ENCODE measurements at regions not wholly inside any gene's neighbourhood (a gene's known extent, or its start where the extent isn't known, plus 50 kb on each side); places are given as distances from the start of the nearest gene placed in this dataset.

GRCh38 chr9:4404156-4404555 is 86.1 kb upstream of the SLC1A1 start:
- no peak overlapping the region for H3K4me3 Mint-ChIP-seq
- peaks cover 3% of the 10 kb centered on the region for H3K36me3 Mint-ChIP-seq (ENCODE audit: insufficient read depth)
- H3K27me3 Mint-ChIP-seq (ENCODE audit: low read depth): no peaks in the 10 kb centered on the region
- no peak for ATAC-seq
- peaks cover 21% of the 10 kb centered on the region for H3K9me3 Mint-ChIP-seq
- DNase-seq: no peak
- H3K4me1 Mint-ChIP-seq (ENCODE audit: low read depth): no peaks in the 10 kb centered on the region

GRCh38 chr9:4402501-4402900 is 87.8 kb upstream of the SLC1A1 start:
- no peaks in the 10 kb centered on the region for H3K27me3 Mint-ChIP-seq (ENCODE audit: low read depth)
- H3K9me3 Mint-ChIP-seq: peaks cover 18% of the 10 kb centered on the region
- no peaks in the 10 kb centered on the region for H3K4me1 Mint-ChIP-seq (ENCODE audit: low read depth)
- H3K36me3 Mint-ChIP-seq (ENCODE audit: insufficient read depth): peaks cover 3% of the 10 kb centered on the region
- H3K4me3 Mint-ChIP-seq: no peak overlapping the region
- ATAC-seq (no peak), DNase-seq (no peak)

- Mint-ChIP-seq H3K4me3 (no peak overlapping the region), H3K27me3 (ENCODE audit: low read depth) (peaks cover 3% of the 10 kb centered on the region), H3K9me3 (peaks cover 18% of the 10 kb centered on the region), H3K36me3 (ENCODE audit: insufficient read depth) (peaks cover 3% of the 10 kb centered on the region), H3K4me1 (ENCODE audit: low read depth) (no peaks in the 10 kb centered on the region)
- no peak for DNase-seq
- no peak for ATAC-seq
Observed at GRCh38 chr9:4400731-4401130, 89.5 kb upstream of the SLC1A1 start.

GRCh38 chr9:4397917-4398316 is 92.4 kb upstream of the SLC1A1 start:
- Mint-ChIP-seq H3K36me3 (ENCODE audit: insufficient read depth) (peaks cover 3% of the 10 kb centered on the region), H3K4me3 (no peak overlapping the region), H3K27me3 (ENCODE audit: low read depth) (peaks cover 3% of the 10 kb centered on the region), H3K9me3 (peaks cover 9% of the 10 kb centered on the region), H3K4me1 (ENCODE audit: low read depth) (no peaks in the 10 kb centered on the region)
- DNase-seq: no peak
- no peak for ATAC-seq

GRCh38 chr9:4393806-4394523 is 94.1 kb upstream of the GLIS3 start:
- Mint-ChIP-seq H3K27me3 (ENCODE audit: low read depth) (peaks cover 3% of the 10 kb centered on the region), H3K4me1 (ENCODE audit: low read depth) (no peaks in the 10 kb centered on the region), H3K9me3 (no peaks in the 10 kb centered on the region), H3K36me3 (ENCODE audit: insufficient read depth) (no peaks in the 10 kb centered on the region), H3K4me3 (no peak overlapping the region)
- no peak for ATAC-seq
- DNase-seq: no peak

GRCh38 chr9:4389755-4390154 is 89.9 kb upstream of the GLIS3 start:
- Mint-ChIP-seq H3K36me3 (ENCODE audit: insufficient read depth) (no peaks in the 10 kb centered on the region), H3K4me3 (no peak overlapping the region), H3K9me3 (no peaks in the 10 kb centered on the region), H3K4me1 (ENCODE audit: low read depth) (no peaks in the 10 kb centered on the region), H3K27me3 (ENCODE audit: low read depth) (no peaks in the 10 kb centered on the region)
- DNase-seq (no peak), ATAC-seq (no peak)

- Mint-ChIP-seq H3K27me3 (ENCODE audit: low read depth) (no peaks in the 10 kb centered on the region), H3K4me1 (ENCODE audit: low read depth) (no peaks in the 10 kb centered on the region), H3K9me3 (no peaks in the 10 kb centered on the region), H3K4me3 (no peak overlapping the region), H3K36me3 (ENCODE audit: insufficient read depth) (no peaks in the 10 kb centered on the region)
- ATAC-seq (no peak), DNase-seq (no peak)
Observed at GRCh38 chr9:4389003-4389402, 89.1 kb upstream of the GLIS3 start.

- DNase-seq (no peak), ATAC-seq (no peak)
- Mint-ChIP-seq H3K4me3 (no peak overlapping the region), H3K36me3 (ENCODE audit: insufficient read depth) (no peaks in the 10 kb centered on the region), H3K27me3 (ENCODE audit: low read depth) (no peaks in the 10 kb centered on the region), H3K9me3 (no peaks in the 10 kb centered on the region), H3K4me1 (ENCODE audit: low read depth) (no peaks in the 10 kb centered on the region)
Observed at GRCh38 chr9:4386819-4387218, 87.0 kb upstream of the GLIS3 start.

- no peaks in the 10 kb centered on the region for H3K36me3 Mint-ChIP-seq (ENCODE audit: insufficient read depth)
- peaks cover 2% of the 10 kb centered on the region for H3K27me3 Mint-ChIP-seq (ENCODE audit: low read depth)
- ATAC-seq (no peak), DNase-seq (no peak)
- no peaks in the 10 kb centered on the region for H3K9me3 Mint-ChIP-seq
- H3K4me3 Mint-ChIP-seq: no peak overlapping the region
- no peaks in the 10 kb centered on the region for H3K4me1 Mint-ChIP-seq (ENCODE audit: low read depth)
Observed at GRCh38 chr9:4384750-4385149, 84.9 kb upstream of the GLIS3 start.

GRCh38 chr9:4382722-4383317 is 83.0 kb upstream of the GLIS3 start:
- H3K4me3 Mint-ChIP-seq: no peak overlapping the region
- no peaks in the 10 kb centered on the region for H3K9me3 Mint-ChIP-seq
- no peaks in the 10 kb centered on the region for H3K4me1 Mint-ChIP-seq (ENCODE audit: low read depth)
- peaks cover 2% of the 10 kb centered on the region for H3K27me3 Mint-ChIP-seq (ENCODE audit: low read depth)
- ATAC-seq (no peak), DNase-seq (no peak)
- no peaks in the 10 kb centered on the region for H3K36me3 Mint-ChIP-seq (ENCODE audit: insufficient read depth)

GRCh38 chr9:4381744-4382143 is 81.9 kb upstream of the GLIS3 start:
- H3K27me3 Mint-ChIP-seq (ENCODE audit: low read depth): peaks cover 2% of the 10 kb centered on the region
- no peak for ATAC-seq
- no peak overlapping the region for H3K4me3 Mint-ChIP-seq
- H3K9me3 Mint-ChIP-seq: no peaks in the 10 kb centered on the region
- no peaks in the 10 kb centered on the region for H3K4me1 Mint-ChIP-seq (ENCODE audit: low read depth)
- no peak for DNase-seq
- no peaks in the 10 kb centered on the region for H3K36me3 Mint-ChIP-seq (ENCODE audit: insufficient read depth)

- H3K9me3 Mint-ChIP-seq: no peaks in the 10 kb centered on the region
- ATAC-seq: no peak
- no peaks in the 10 kb centered on the region for H3K4me1 Mint-ChIP-seq (ENCODE audit: low read depth)
- DNase-seq: no peak
- H3K36me3 Mint-ChIP-seq (ENCODE audit: insufficient read depth): no peaks in the 10 kb centered on the region
- no peak overlapping the region for H3K4me3 Mint-ChIP-seq
- peaks cover 10% of the 10 kb centered on the region for H3K27me3 Mint-ChIP-seq (ENCODE audit: low read depth)
Observed at GRCh38 chr9:4380406-4380805, 80.5 kb upstream of the GLIS3 start.

GRCh38 chr9:4375424-4376200 is 75.7 kb upstream of the GLIS3 start:
- Mint-ChIP-seq H3K36me3 (ENCODE audit: insufficient read depth) (no peaks in the 10 kb centered on the region), H3K27me3 (ENCODE audit: low read depth) (peaks cover 15% of the 10 kb centered on the region), H3K4me1 (ENCODE audit: low read depth) (no peaks in the 10 kb centered on the region), H3K4me3 (no peak overlapping the region), H3K9me3 (no peaks in the 10 kb centered on the region)
- DNase-seq (no peak), ATAC-seq (no peak)

GRCh38 chr9:4371108-4371507 is 71.2 kb upstream of the GLIS3 start:
- no peak for ATAC-seq
- Mint-ChIP-seq H3K9me3 (no peaks in the 10 kb centered on the region), H3K27me3 (ENCODE audit: low read depth) (peaks cover 17% of the 10 kb centered on the region), H3K4me3 (no peak overlapping the region), H3K4me1 (ENCODE audit: low read depth) (no peaks in the 10 kb centered on the region), H3K36me3 (ENCODE audit: insufficient read depth) (no peaks in the 10 kb centered on the region)
- no peak for DNase-seq

GRCh38 chr9:4370501-4370900 is 70.6 kb upstream of the GLIS3 start:
- Mint-ChIP-seq H3K36me3 (ENCODE audit: insufficient read depth) (no peaks in the 10 kb centered on the region), H3K27me3 (ENCODE audit: low read depth) (peaks cover 11% of the 10 kb centered on the region), H3K4me3 (no peak overlapping the region), H3K4me1 (ENCODE audit: low read depth) (no peaks in the 10 kb centered on the region), H3K9me3 (no peaks in the 10 kb centered on the region)
- no peak for ATAC-seq
- no peak for DNase-seq
